NCI-H2029 (cell line): ENCODE measurements at regions not wholly inside any gene's neighbourhood (a gene's known extent, or its start where the extent isn't known, plus 50 kb on each side); places are given as distances from the start of the nearest gene placed in this dataset.

Experiments
- DNase-seq: peaks from one replicate; lab custom pipeline; 2025; lab: John Stamatoyannopoulos, UW

DNA sequence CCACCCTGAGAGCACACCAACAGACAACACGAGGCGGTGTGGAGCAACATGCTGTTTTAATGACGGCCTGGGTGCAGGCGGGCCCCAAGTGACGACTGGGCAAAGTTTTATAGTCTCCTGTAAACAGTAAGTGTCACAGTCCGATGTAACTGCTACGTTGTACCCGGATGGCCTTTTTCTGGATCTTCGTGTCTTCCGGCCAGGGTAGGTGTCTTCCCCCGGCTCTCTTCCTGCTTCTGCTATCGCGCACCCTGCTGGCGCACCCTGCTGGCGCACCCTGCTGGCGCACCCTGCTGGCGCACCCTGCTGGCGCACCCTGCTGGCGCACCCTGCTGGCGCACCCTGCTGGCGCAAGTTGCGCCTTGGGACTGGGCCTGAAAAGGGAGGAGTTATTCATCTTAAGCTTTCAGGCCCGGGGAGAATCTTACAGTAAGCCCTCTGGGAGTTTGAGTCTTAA lies 143.0 kb upstream of the TARS1 start:
- no peak for DNase-seq

DNA sequence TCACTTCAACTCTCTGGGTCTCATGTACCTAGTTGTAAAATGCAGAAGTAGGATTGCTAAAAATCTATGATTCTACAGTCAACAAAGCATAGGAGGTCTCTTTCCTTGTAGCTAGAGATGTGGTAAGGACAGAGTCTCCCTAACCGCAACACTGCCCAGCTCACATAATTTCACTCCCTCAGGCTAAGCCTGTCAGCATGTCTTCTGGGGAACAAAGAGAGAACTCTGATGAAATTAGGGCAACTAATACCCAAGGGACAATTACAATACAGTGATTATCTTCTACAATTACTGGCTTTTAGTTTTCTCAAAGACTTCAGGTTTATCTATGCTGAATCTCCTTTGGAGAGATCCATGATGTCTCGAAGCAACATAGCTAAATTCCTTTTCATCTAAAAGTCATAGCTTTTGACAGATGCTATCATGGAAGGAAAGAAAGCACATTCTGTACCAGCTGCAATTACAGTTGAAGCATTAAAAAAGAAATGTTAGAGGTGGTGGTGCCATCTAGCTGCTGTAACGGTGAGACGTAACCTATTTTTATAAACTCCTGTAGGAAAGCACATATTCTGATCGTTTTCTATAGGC lies 141.1 kb upstream of the TARS1 start:
- DNase-seq = no peak

DNA sequence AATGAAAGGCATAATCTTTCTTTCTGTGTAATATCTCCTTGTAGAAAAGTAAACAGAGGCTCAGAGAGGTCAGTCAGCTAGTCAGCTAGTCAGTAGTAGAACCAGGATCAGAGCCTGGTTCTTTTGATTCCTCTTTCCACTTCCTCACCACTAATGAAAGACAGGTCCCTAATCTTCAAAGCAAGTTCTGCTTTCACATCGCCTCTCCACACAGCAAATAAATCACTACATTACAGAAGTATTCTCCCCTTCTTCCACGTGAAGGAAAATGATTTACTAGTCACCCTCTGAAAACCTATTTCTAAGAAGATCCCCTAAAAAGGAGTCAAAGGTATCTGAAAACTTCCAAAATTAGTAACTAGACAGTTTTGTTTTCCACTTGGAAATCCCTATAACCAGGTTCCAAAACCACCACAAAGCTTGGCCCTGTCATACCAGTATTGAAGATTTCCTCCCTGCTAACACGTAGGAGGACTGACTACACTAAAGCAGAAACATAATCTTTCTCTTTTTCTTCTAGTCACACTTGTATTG lies 140.5 kb upstream of the TARS1 start:
- no peak for DNase-seq

DNA sequence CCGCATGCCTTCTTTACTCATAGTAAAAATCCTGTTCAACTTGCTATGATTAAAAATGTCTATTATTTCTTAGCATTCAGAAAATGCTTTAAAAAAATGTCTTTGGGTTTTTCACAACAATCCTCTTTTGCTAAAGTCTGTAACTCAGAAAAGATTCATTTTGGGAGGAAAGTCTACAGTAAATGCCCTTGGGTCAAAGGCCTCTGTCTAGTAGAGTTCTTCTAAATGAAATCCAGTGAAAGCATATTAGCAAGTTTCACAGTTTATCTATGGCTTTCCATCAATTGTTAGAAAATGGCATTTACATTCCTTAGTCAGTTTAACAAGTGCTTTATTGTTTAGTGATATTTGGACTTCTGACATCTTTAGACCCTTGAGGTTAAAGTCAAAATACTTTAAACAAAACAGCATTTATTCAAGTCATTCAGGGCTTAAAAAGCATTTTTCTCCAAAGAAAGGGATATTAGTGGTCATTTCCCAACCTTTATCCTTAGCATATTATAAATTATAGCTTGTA lies 137.1 kb upstream of the TARS1 start:
- DNase-seq = no peak

DNA sequence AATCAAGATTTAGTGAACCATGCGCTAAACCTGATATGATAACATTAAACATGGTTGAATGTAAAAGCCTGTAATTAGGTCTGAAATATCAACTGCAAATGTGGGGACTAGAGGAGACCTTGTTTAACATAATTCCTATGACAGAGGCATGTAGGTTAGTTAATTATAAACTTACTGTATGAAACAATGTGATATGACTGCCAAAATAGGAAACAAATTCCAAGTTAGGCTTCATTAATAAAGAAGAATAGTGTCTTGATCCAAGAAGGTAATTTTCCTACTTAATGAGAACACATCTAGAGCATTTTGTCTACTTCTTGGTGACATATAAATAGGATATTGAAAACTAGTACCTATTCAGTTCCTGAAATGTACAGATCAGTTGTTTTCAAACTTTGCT lies 136.2 kb upstream of the TARS1 start:
- DNase-seq = no peak

DNA sequence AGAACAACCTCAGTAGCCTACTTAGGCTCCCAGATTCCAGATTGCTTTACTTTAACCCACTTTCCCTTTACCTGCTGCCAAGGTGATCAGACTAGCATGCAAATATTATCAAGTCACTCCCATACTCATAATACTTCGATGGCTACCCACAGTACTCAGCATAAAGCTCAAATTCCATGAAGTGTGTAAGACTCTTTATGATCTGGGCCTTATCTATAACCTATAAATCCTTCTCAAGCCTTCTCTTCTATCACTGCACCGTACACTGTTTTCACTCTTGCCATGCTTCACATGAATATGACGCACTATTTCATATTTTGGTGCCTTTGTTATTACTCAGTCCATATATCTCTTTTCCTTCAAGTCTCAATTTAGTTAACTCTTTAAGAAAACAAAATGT lies 135.2 kb upstream of the TARS1 start:
- no peak for DNase-seq

DNA sequence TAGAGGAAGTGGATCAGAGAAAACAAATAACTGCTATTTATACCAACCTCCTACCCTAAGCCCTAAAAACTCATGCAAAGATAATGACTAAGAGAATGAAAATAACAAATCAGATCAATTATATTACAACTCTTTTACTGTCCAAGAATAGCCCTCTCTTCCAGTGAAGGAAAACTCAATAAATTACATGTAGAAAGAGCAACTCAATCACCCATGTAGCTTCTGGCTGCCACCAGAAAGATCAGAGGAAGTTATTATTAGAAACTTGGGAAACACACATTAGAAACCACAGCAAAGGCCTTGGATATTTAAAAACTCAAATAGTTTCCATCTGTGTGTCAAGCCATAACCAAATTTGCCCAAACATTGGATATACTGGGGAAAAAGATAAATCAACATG lies 134.0 kb upstream of the TARS1 start:
- no peak for DNase-seq

DNA sequence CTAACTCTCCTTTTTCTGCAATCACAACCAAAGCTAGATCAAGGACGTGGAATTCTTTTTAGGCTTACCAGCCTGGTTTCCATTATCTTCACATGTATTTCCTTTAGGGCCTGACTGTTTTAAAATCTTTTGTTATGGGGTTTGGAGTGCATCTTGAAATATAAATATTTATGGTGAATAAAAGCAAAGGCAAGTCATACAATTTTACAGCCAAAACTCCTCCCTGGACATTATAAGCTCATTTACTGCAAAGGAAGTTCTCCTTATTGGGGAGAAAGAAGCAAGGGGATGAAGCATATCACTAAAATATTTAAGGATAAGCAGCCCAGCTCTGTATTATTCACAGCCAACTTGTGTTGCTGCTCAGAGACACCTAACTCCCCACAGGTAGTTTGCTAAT lies 132.2 kb upstream of the TARS1 start:
- no peak for DNase-seq

DNA sequence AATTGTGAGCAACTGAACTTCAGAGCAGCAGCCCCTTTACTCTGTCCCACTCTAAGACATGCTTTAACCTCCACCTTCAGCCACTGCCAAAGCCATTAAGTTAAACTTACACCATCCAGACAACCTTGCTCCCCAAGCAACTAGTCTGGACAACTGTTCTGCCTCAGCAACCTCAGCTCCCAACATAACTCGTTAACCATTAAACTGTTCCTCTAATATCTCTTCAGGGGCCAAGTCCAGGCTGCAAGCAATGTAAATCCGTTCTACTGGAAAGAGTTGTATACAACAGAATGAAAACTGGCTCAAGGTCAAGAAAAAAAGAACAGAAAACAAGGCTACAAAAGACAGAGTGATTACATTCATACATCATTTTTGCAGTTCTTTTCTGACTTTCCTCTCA lies 131.7 kb upstream of the TARS1 start:
- DNase-seq = no peak

DNA sequence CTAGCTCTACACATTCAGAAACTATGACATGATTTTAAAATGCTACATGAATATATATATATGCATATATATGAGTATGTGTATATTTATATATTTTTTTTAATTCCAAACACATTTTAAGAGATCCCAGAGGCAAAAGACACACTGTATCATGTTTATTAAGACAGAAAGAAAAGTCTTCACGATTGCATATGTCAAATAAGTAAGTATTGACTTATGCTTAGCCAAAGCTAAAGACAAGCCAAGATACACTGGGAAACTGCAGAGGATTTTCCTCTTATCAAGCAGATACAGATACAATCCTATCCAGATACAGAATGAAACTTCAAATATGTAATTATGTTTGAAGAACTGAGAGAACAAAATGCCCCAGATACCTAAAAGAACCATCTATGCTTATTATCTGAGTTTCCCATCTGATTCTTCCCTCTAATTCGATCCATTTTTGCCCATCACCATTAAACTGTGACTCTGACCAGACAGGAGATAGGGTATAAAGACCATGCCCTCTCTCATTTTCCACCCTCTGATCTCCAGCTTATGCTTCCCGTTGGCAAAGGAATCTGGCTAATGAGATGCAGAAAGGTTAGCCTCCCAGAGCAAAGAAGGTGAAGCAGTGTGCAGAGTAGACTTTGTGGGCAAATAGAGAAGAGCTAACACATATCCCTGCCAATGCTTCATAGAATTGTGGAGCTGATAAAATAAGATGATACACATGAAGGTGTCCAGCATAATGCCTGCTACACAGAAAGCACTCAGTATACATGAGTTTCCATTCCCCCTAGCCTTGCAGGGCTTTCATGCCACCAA lies 131.0 kb upstream of the TARS1 start:
- no peak for DNase-seq

DNA sequence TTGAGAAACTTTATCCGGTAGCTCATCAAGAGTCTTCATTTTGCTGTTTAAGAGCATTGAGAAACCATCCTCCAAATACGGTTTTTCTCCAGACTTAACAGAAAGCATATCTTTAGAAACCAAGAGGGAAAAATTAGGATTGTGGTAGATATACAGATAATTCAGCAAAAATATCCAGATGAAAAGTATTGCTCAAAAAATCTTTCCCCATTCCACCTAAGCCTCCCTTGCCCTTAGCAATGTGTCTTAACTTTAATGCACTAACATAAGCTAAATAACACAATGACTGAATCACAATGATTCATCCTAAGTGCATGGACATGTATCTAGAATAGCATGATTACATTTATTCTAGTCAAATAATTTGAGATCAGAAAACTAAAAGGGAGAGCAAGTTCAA lies 130.3 kb upstream of the TARS1 start:
- DNase-seq = no peak

DNA sequence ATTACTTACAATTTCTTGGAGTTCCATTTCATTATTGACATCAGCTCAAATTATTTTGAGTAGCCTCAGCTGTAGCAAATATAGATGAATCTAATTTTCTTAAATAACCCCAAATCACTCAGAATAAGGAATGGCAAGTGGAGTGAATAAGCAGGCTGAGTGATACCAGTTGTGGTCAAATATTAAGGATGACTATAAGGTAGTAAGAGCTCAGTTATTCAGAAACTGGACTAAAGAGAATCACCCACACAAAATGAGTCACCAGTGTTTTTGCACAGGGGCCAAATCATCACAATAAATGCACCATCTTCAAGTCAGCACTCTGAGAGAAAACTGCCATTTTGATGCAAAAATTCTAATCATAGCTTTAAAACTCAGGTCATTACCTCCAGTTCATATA lies 128.9 kb upstream of the TARS1 start:
- DNase-seq = no peak

DNA sequence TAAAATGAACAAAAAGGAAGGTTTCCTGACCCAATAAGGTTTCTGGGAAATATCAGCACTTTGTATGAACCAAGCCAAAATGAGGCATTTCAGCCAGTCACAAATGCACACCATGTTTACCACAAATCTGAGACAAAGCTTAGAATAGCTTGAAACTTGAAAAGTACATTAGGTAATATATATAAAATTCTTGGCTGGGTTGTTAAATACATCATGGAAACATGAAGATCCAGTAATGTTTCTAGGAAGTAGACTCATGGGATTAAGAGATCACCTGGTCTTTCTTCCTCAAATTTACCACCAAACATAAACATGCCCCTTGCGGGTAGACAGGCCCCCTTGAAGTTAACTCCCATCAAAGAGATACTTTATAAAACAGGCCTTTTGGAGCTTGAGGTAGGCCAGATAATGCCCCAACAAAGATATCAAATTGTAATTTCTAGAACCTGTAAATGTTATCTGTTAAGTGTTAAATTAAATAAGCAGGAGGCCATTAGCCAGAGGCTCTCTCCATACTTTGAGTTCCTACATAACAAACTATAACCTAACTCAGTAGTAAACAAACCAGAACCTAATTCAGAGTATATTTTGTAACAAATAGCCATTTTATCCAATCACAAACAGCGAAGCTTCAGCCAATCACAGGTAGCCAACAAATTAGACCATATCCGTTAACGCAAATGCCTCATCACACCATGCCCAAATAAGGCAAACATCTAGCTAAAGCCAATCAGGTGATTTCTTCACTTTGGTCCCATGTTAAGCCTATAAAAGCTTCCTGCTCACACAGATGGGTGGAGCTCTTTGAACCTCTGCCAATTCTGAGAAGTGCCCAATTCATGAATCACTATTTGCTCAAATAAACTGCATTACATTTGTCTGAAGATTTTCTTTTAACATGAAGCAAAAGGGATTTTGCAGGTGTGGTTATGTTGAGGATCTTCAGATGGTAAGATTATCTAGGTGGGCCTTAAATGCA lies 127.9 kb upstream of the TARS1 start:
- DNase-seq = peak; percentile 2

DNA sequence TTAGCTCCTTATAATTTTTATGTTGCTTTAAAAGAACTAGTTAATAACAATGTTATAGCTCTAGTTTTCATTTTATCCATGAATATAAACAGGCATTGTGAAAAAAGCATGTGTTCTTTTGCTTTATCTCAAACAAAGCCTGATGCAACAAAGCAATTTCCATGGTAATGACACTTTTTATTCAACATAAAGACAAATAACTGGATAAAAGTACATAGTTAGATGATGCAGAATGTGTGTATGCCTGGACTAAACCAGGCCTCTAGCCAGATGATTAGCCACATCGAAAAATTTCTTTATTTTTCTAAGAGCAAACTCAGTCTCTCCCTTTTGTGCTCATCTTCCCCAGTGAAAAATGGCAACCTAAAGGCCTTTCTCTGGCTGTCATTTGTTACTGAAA lies 125.6 kb upstream of the TARS1 start:
- DNase-seq = no peak

DNA sequence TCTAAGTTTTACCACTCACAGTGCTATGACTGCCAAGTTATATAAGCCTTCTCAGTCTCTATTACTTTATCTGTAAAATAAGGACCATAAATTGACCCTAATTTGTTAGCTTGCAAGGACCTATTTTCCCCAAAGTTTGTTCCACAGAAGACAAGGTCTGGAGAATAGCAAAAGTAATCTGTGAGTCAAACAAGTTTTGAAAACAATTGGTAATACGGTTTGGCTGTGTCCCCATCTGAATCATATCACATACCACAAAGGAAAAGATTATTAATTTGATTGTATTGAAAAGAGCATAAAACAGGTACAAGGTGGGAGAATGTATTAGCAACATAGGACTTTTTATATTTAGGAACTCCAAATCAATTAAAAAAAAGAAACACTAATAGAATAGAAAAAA lies 124.0 kb upstream of the TARS1 start:
- no peak for DNase-seq

DNA sequence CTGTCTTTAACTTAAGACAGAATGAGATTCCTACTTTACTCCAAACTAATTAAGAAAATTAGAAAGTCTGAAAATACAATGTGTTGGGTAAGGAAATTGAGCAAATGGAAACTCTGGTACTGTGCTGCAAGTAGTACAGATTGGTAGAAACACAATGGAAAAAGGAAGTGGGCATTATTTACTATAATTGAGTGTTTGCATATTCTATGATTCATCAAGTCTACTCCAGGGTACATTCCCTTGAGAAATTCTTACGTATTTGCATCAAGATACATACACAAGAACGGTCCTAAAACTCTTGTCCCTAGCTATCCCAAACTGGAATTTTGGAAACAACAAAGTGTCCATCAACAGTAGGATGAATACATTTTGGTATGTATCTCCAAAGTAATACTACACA lies 123.5 kb upstream of the TARS1 start:
- no peak for DNase-seq

DNA sequence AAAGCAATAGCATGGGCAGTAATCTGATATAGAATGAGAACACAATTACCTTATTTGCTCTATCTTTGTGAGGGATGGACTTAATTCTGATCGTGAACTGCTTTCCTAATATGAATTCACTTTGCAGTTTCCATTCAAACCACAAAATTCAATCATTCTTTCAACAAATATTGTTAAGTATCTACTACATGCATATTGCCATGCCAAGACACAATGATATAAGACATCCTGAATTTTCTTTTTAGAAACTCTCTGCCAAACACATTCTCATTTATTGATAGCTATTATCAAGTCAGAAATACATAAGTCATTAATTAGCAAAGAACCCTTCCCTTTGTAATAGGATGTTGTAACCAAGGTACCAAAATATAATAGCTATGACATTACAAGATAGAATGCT lies 121.6 kb upstream of the TARS1 start:
- no peak for DNase-seq

DNA sequence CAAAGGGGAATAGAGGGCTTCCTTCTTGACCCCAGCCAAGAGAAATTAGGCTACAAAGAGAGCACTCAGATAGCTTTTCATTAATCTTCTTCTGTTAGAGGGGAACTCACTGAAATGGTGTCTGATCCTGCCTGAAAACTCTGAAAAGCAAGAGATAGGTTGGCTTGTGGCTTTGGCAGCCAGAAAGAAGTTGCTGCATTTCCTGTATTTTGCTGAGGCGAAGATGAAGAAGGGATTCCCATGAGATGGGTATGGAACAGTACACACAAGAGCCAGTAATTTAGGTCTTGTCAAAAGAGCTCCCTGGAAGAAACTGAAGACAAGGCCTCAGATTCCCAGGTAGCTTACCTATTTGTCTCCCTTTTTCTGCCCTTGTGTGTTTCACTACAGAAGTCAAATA lies 120.9 kb upstream of the TARS1 start:
- no peak for DNase-seq

DNA sequence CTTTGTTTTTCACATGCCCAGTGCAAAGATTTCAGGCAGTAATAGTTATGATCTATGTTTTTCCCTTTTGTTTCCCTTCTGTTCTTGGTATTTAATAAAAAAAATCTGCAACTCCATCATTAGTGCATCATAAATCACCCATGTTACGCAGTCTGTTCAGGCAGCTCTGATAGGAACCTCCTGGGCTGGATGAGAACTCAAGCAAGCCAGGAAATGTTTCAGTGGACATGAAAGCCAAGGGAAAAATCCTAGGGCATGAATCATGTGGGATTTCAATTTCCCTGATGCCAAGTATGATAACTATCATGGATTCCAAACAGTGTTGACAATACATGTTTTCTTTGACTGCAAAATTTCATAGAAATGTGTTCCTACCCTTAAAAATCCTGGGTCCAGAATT lies 119.7 kb upstream of the TARS1 start:
- no peak for DNase-seq

DNA sequence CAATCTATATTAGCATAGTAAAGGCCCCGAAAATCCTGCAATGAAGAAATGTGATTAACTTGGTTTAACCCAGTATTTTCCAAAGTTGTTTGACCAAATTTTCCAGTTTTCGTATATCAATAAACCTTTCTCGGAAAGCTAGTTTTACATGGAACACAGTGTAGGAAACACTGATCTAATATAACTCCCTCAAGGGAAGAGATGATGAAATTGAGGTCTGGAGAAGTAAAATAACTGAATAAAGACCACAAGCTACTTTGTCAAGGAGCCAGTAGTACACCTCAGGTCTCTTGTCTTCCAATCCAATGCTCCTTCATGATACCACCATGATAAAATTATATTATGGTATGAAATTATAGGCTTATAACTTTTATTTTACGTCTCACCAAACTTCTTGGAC lies 118.1 kb upstream of the TARS1 start:
- DNase-seq = no peak

DNA sequence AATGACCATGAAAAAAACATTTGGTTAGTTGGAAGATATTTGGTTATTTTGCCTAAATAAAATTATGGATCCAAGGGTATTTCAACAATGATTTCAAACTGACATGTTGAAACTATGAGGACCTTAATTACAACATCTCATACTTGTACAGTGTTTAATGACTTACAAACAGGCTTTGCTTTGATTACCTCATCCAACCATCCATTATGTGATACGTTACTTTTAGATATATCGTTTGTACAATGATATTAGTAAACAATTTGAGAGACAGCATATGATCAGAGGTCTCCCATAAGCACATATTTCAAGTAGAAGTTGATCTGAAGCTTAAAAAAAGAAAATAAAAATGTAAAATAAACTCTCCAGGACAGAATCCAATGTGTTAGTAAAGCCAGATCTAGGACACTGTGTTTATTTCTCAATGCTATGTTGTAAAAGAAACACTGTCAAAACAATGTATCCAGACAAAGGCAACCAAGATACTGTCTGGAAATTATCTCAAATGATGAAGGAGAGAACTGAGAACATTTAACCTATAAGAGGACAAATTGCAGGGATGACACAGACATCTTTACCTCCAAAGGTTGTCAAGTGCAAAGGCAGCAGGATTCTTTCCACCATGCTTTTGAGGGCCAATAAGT lies 116.0 kb upstream of the TARS1 start:
- no peak for DNase-seq

DNA sequence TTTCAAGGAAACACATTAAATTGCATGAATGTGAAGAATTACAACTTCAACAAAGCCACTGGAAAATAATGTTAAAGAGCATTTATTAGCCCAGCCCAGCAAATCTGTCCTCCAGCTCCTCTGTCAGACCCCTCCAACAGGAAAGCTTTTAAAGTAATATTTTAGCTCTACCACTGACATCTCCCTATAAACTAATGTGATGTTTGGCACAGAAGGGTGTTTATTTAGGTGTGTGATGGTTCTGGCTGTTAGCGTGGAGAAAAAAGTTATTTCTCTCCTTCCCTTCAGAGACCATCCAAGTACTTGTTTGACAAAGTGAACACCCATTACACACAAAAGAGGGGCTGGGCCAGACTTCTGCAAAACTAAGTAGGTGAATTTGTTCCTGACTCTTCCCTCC lies 111.9 kb upstream of the TARS1 start:
- no peak for DNase-seq
